HFFc6 (cell line): ENCODE measurements at regions not wholly inside any gene's neighbourhood (a gene's known extent, or its start where the extent isn't known, plus 50 kb on each side); places are given as distances from the start of the nearest gene placed in this dataset.

ENCODE experiments used
- DNase-seq: peaks from one replicate; pipeline ENCODE4 v3.0.0-alpha.2; 2018
- H3K27ac Mint-ChIP-seq: 2 replicates; pipeline ENCODE4 v1.8.0; 2020; ENCODE audit warnings: mild to moderate bottlenecking, mixed read lengths
- H3K27me3 Mint-ChIP-seq: 2 replicates; pipeline ENCODE4 v1.8.0; 2021; ENCODE audit warnings: mild to moderate bottlenecking, moderate library complexity, mixed read lengths; ENCODE audit not compliant: insufficient read depth
- H3K36me3 Mint-ChIP-seq: 2 replicates; pipeline ENCODE4 v1.8.0; 2021; ENCODE audit warnings: low read depth, mixed read lengths
- H3K4me1 Mint-ChIP-seq: 2 replicates; pipeline ENCODE4 v1.8.0; 2020; ENCODE audit warnings: low read depth, mixed read lengths
- H3K4me3 Mint-ChIP-seq: 2 replicates; pipeline ENCODE4 v1.8.0; 2020; ENCODE audit warnings: mild to moderate bottlenecking, moderate library complexity, mixed read lengths
- H3K9me3 Mint-ChIP-seq: 2 replicates; pipeline ENCODE4 v1.8.0; 2020; ENCODE audit warnings: mild to moderate bottlenecking, mixed read lengths
- CTCF ChIP-seq: fragments of 200-600 bp; sonication (generic); IDR thresholded peaks from 2 replicates; pipeline ENCODE4 v1.5.0; 2021; ENCODE audit warnings: antibody characterized with exemption, mild to moderate bottlenecking

- no peaks in the 10 kb centered on the region for H3K36me3 Mint-ChIP-seq
- no peak overlapping the region for H3K27ac Mint-ChIP-seq
- no peak for DNase-seq
- H3K9me3 Mint-ChIP-seq = no peaks in the 10 kb centered on the region
- H3K27me3 Mint-ChIP-seq = peaks cover 25% of the 10 kb centered on the region
- no peak overlapping the region for H3K4me3 Mint-ChIP-seq
- peaks cover 14% of the 10 kb centered on the region for H3K4me1 Mint-ChIP-seq
- no peak for TF ChIP-seq CTCF
These were observed 61.8 kb downstream of the SMIM38 start for GRCh38 chr11:69217276-69218105.

- no peak for TF ChIP-seq CTCF
- H3K9me3 Mint-ChIP-seq = no peaks in the 10 kb centered on the region
- H3K36me3 Mint-ChIP-seq = no peaks in the 10 kb centered on the region
- no peak overlapping the region for H3K27ac Mint-ChIP-seq
- no peak overlapping the region for H3K4me3 Mint-ChIP-seq
- DNase-seq = no peak
- H3K4me1 Mint-ChIP-seq = peaks cover 14% of the 10 kb centered on the region
- H3K27me3 Mint-ChIP-seq = peaks cover 26% of the 10 kb centered on the region
These were observed 62.5 kb downstream of the SMIM38 start for GRCh38 chr11:69218271-69218682.

- Mint-ChIP-seq H3K4me1 (peaks cover 14% of the 10 kb centered on the region), H3K27me3 (peaks cover 26% of the 10 kb centered on the region), H3K27ac (no peak overlapping the region), H3K9me3 (no peaks in the 10 kb centered on the region), H3K4me3 (no peak overlapping the region), H3K36me3 (no peaks in the 10 kb centered on the region)
- DNase-seq = no peak
- TF ChIP-seq CTCF = no peak
These were observed 63.4 kb downstream of the SMIM38 start for GRCh38 chr11:69218946-69219720.

- H3K27me3 Mint-ChIP-seq = peaks cover 27% of the 10 kb centered on the region
- no peak for TF ChIP-seq CTCF
- no peak overlapping the region for H3K27ac Mint-ChIP-seq
- H3K4me3 Mint-ChIP-seq = no peak overlapping the region
- no peak for DNase-seq
- H3K9me3 Mint-ChIP-seq = no peaks in the 10 kb centered on the region; the same call in 1 of the 2 replicates
- no peaks in the 10 kb centered on the region for H3K36me3 Mint-ChIP-seq
- peaks cover 14% of the 10 kb centered on the region for H3K4me1 Mint-ChIP-seq
These were observed 64.3 kb downstream of the SMIM38 start for GRCh38 chr11:69219991-69220390.

GRCh38 chr11:69220561-69221051 is 64.9 kb downstream of the SMIM38 start:
- no peak for DNase-seq
- Mint-ChIP-seq H3K4me1 (peaks cover 10% of the 10 kb centered on the region), H3K27me3 (peaks cover 33% of the 10 kb centered on the region)

More at GRCh38 chr11:69220561-69221051, 64.9 kb downstream of the SMIM38 start:
- Mint-ChIP-seq H3K27ac (no peak overlapping the region), H3K36me3 (no peaks in the 10 kb centered on the region), H3K9me3 (no peaks in the 10 kb centered on the region; the same call in 1 of the 2 replicates), H3K4me3 (no peak overlapping the region)
- no peak for TF ChIP-seq CTCF
